Skeletal muscle satellite cell (primary cell): ENCODE measurements at regions not wholly inside any gene's neighbourhood (a gene's known extent, or its start where the extent isn't known, plus 50 kb on each side); places are given as distances from the start of the nearest gene placed in this dataset.

Experiments
- H3K27me3 ChIP-seq: 2 replicates; pipeline ENCODE4 v1.7.0; 2013; ENCODE audit warnings: low read length; ENCODE audit not compliant: control insufficient read depth, insufficient read depth
- H3K36me3 ChIP-seq: 2 replicates; pipeline ENCODE4 v1.7.0; 2013; ENCODE audit warnings: mild to moderate bottlenecking, control low read depth, low read length; ENCODE audit not compliant: insufficient read depth
- H3K4me1 ChIP-seq: 2 replicates; pipeline ENCODE4 v1.7.0; 2013; ENCODE audit warnings: low read length; ENCODE audit not compliant: control insufficient read depth, insufficient read depth
- H3K4me2 ChIP-seq: 2 replicates; pipeline ENCODE4 v1.7.0; 2013; ENCODE audit warnings: mild to moderate bottlenecking, low read length
- H3K4me3 ChIP-seq: 2 replicates; pipeline ENCODE4 v1.7.0; 2013; ENCODE audit warnings: low read length
- H3K9ac ChIP-seq: 2 replicates; pipeline ENCODE4 v1.7.0; 2013; ENCODE audit warnings: mild to moderate bottlenecking, low read depth, low read length, moderate library complexity
- H3K9me3 ChIP-seq: replicated peaks from 2 replicates; pipeline ENCODE4 v1.7.0; 2013; ENCODE audit warnings: mild to moderate bottlenecking, control low read depth, low read length

DNA sequence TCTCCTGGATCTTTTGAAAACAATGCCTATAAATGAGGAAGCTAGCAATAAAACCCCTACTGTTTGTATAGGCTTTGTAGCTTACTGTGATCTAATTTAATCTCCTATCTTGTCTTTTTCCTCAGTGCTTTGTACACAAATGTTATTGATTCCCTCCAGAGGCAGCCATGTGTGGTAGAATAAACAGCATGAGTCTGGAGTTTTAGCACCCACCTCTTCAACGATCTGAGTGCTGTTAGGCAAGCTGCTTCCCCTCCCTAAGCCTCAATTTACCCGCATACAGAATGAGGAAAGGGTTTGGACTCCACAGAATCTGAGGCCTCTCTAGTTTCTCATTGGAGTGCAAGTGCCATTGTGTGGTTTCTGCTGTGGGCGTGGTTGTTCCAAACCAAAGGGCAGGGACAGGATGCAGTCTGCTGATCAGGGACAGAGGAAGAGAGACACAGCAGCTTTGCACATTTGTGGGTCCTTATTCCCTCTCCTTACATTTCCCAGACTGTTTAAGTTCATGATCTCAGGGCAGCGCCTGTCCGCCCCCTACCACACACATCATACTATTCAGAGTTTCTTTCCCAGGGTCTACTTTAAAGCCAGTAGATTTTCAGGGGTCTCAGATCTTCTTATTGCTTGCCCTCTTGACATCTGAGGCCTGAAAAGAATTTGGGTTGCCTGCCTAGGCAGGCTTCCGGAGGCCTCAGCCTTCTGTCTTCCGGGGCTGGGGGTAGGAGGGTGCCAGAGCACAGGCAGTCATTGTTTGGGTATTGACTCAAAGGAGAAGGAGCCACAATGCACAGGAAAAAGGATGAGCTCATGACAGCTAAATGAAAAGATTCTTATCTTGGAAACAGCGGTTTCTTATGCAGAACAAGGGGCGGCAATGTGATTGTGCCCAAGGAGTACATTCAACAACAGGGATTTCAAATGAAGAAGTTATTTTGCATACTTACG lies 114.9 kb upstream of the TEX13D start:
- H3K27me3 ChIP-seq: peaks cover 3% of the 10 kb centered on the region
- no peaks in the 10 kb centered on the region for H3K36me3 ChIP-seq
- H3K9me3 ChIP-seq: no peaks in the 10 kb centered on the region
- no peak overlapping the region for H3K9ac ChIP-seq
- H3K4me3 ChIP-seq: no peak overlapping the region
- no peak overlapping the region for H3K4me2 ChIP-seq
- no peaks in the 10 kb centered on the region for H3K4me1 ChIP-seq

DNA sequence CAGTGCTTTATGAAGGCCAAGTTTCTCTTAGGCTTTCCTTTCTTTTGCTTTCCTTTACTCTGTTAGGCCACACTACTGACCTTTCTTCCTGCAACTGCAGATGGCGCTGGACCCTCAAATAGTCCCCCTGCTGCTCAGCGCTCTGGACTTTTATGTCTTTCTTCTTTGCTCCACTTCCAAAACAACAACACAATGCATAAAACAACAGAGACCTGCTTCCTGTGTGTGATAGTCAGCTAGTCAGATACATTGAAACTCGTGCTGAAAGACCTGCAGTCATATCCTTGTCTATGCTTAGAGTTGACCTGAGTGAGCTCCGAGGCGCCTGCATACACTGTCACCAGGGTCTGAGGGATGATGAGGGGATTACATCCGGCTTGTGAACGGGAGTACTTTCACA lies 108.9 kb upstream of the TEX13D start:
- Histone ChIP-seq H3K4me3 (no peak overlapping the region), H3K4me2 (no peak overlapping the region), H3K9ac (no peak overlapping the region), H3K27me3 (peaks cover 3% of the 10 kb centered on the region), H3K9me3 (no peaks in the 10 kb centered on the region), H3K4me1 (no peaks in the 10 kb centered on the region), H3K36me3 (no peaks in the 10 kb centered on the region)

DNA sequence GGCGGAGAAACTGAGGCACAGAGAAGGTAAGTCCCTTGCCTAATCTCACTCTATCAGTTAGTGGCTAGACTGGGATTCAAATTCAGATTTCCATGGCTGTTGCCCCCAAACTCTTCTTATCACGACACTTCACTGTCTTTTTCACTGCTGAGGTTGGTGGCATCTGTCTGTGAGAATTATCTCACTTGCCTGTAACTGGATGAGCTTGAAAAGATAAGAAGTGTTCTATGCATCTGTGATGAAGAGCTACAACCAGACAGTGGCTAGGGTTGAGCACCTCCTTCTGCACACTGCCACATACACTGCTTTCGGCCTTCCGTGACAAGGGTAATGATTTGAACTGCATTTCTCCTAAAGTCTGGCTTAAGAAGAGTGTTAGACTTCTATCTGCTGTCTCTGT lies 107.9 kb upstream of the TEX13D start:
- Histone ChIP-seq H3K27me3 (peaks cover 3% of the 10 kb centered on the region), H3K9me3 (no peaks in the 10 kb centered on the region), H3K36me3 (no peaks in the 10 kb centered on the region), H3K4me3 (no peak overlapping the region), H3K9ac (no peak overlapping the region), H3K4me2 (no peak overlapping the region), H3K4me1 (no peaks in the 10 kb centered on the region)

DNA sequence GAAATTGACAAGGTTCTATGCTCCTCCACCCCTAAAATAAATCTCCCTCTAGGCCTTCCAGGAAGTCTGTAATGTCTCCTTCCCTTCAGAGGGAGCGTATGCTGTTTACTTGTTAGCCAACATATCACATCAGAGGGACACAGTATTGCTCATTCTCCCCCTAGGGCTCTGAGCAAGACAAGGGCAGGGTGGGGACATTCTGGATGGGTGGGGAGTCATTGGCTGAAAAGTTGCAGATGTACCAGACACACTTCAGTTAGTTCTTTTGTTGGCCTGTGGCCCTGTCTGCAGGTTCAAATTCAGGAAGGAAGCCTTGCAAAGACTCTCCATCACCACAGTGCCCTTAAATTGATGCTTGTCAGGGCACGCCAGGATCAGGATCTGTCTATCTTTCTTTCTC lies 106.3 kb upstream of the TEX13D start:
- Histone ChIP-seq H3K4me1 (no peaks in the 10 kb centered on the region), H3K9ac (no peak overlapping the region), H3K9me3 (no peaks in the 10 kb centered on the region), H3K4me2 (no peak overlapping the region), H3K27me3 (peaks cover 3% of the 10 kb centered on the region), H3K36me3 (no peaks in the 10 kb centered on the region), H3K4me3 (no peak overlapping the region)

DNA sequence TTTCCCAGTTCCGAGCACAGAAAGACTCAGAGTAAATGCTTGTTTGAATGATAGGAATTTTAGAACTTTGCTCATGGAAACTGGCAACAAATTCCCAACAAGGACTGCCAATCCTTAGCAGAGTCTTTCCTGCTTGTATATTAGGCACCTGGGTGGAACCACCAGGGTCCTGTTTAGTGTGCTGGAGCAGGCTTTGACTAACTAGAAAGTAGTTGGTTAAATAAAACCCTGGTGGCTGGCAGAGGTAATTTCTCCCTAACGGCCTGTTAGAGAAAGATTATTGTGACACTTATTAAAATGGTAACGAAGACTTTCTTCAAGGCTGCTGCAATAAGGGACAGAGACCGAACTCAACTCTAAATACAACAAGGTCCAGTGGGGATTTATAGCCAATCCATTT lies 103.6 kb upstream of the TEX13D start:
- Histone ChIP-seq H3K4me1 (no peaks in the 10 kb centered on the region), H3K4me3 (no peak overlapping the region), H3K4me2 (no peak overlapping the region), H3K27me3 (peaks cover under 1% of the 10 kb centered on the region), H3K9me3 (no peaks in the 10 kb centered on the region), H3K36me3 (no peaks in the 10 kb centered on the region), H3K9ac (no peak overlapping the region)

DNA sequence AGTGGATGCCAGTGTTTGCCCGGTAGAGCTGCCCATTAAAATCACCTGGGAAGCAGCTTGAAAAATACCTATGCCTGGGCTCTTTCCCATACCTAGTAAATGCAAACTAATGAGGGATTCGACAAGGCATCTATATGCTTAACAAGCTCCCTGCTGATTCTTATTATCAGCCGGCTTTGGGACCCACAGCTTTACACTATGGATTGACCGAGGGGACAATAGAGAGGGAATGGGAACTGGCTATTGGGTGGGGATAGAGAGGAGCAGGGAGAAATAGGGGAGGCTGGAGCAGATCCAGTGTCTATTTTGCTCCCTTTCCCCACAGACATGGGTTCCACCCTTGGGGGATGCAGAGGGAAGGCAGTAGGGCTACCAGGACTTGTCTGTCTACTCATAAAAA lies 103.1 kb upstream of the TEX13D start:
- H3K9ac ChIP-seq: no peak overlapping the region
- no peaks in the 10 kb centered on the region for H3K9me3 ChIP-seq
- H3K4me3 ChIP-seq: no peak overlapping the region
- no peaks in the 10 kb centered on the region for H3K36me3 ChIP-seq
- H3K4me1 ChIP-seq: no peaks in the 10 kb centered on the region
- H3K27me3 ChIP-seq: no peaks in the 10 kb centered on the region
- H3K4me2 ChIP-seq: no peak overlapping the region

DNA sequence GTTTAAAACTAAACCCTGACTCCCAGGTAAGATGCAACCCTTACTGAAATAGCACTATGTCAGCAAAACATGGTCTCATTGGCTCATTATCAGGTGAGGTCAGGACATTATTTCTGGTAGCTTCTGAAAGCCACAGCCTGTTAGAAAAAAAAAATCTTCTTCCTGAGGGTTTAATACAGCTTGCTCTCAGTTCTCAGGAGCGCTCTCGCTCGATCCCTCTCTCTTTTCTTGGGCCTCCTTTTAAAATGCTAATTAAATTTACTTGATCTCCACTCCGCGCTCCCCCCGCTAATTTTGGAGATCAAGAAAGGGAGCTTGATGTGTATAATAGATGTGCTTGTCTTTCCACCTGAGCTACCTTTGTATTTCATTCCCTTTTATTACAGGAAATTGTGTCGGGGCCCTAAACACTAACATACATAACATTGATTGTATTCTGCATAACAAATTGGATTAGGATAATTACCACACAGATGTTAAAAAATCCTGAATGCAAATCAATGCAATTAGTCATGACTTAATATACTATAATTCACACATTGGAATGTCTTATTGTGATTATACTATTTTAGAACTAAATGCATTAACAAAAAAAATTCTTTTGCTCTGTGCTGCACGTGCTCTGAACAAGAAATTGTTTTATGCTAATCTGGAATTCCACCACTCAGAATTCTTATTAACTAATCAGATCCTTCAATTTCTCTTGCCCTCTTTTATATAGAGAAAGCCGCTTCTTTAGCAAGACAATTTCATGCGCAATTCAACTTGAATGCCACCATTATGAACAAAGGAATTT lies 101.6 kb upstream of the TEX13D start:
- Histone ChIP-seq H3K9me3 (no peaks in the 10 kb centered on the region), H3K36me3 (no peaks in the 10 kb centered on the region), H3K9ac (no peak overlapping the region), H3K4me1 (no peaks in the 10 kb centered on the region), H3K27me3 (no peaks in the 10 kb centered on the region), H3K4me2 (no peak overlapping the region), H3K4me3 (no peak overlapping the region)

DNA sequence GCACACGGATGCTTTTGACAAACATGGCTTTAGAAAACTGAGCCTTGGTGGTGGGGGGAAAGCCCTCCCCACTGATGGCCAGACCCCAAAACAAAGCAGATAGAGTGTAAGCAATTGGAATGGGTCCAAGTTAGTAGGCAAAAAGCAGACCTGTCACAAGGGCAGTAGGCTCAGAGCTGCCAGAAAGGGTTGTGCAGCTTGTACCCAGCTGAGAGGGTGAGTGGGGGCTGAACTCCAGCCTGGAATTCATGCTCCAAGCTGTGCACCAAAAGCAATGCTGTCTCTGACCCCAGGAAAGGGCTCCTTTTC lies 101.1 kb upstream of the TEX13D start:
- H3K27me3 ChIP-seq: no peaks in the 10 kb centered on the region
- H3K4me2 ChIP-seq: no peak overlapping the region
- no peaks in the 10 kb centered on the region for H3K9me3 ChIP-seq
- no peak overlapping the region for H3K4me3 ChIP-seq
- H3K4me1 ChIP-seq: no peaks in the 10 kb centered on the region
- H3K9ac ChIP-seq: no peak overlapping the region
- no peaks in the 10 kb centered on the region for H3K36me3 ChIP-seq

DNA sequence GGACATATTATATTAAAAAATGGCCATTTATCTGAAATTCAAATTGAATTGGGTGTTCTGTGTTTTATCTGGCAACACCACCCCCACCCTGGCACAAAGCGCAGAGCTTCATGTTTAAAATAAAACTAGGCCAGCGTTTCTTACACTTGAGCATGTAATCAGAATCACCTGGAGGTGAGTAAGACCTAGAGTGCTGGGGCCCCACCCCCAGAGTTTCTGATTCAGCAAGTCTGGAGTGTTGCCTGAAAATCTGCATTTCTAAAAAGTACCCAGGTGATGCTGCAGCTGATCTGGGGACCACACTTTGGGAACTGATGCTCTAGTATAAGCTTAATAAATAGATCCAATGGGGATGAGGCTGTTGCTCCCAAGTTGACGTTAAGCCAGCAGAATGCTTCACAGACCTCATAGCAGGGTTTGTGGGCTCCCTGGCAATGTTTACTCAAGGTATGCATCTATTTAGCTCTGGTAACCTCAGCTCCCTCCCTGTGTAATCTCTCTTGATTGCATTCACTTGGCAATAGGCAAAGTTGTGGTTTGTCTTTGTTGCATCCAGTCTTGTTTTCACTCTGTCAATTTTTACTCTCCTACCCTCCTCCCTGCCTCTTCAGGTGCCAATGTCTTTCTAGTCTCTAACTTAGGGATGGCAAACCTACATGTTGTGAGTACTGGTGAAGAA lies 99.8 kb upstream of the TEX13D start:
- no peak overlapping the region for H3K4me2 ChIP-seq
- no peaks in the 10 kb centered on the region for H3K4me1 ChIP-seq
- H3K9me3 ChIP-seq: no peaks in the 10 kb centered on the region
- no peak overlapping the region for H3K9ac ChIP-seq
- H3K4me3 ChIP-seq: no peak overlapping the region
- H3K27me3 ChIP-seq: no peaks in the 10 kb centered on the region
- H3K36me3 ChIP-seq: no peaks in the 10 kb centered on the region

DNA sequence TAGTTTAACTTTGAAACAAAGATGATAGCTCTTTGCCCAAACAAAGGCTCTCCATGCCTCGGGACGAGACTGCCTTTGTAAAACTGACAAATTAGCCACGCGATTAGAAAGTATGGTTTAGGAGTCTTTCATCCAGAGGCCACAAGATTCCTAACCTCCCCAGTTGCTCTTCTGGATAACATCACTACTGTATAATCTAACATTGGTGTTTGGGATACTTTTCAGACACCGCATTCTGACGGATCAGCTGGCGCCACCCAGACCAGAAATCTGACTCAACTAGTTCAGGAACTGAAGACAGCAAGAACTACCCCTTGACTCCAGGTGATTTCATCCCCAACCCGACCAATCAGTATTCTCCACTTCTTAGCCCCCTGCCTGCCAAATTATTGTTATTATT lies 98.1 kb upstream of the TEX13D start:
- Histone ChIP-seq H3K4me2 (no peak overlapping the region), H3K9me3 (no peaks in the 10 kb centered on the region), H3K27me3 (no peaks in the 10 kb centered on the region), H3K4me3 (no peak overlapping the region), H3K4me1 (no peaks in the 10 kb centered on the region), H3K9ac (no peak overlapping the region), H3K36me3 (no peaks in the 10 kb centered on the region)

DNA sequence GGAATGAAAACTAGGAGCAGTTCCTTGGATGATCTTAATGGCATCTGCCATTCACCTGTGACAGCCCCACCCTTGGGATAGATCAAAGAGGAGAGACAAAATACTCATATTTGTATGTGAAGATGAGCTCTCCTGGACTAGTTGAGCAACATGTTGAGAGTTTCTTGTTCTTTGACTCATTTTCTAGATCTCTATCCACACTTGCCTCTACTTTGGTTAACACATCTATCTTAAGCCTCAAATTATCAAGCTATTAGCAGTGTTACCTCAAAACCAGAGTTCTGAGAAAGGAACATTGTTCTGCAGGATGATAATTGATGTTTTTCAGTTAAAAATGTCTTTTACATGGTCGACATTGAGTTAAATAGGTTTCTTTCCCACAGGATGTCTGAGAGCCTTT lies 94.2 kb upstream of the TEX13D start:
- H3K27me3 ChIP-seq: no peaks in the 10 kb centered on the region
- no peak overlapping the region for H3K4me3 ChIP-seq
- H3K9ac ChIP-seq: no peak overlapping the region
- H3K4me2 ChIP-seq: no peak overlapping the region
- no peaks in the 10 kb centered on the region for H3K4me1 ChIP-seq
- no peaks in the 10 kb centered on the region for H3K36me3 ChIP-seq
- no peaks in the 10 kb centered on the region for H3K9me3 ChIP-seq
